Right ventricle myocardium superior (tissue), 1 donor: ENCODE measurements at regions not wholly inside any gene's neighbourhood (a gene's known extent, or its start where the extent isn't known, plus 50 kb on each side); places are given as distances from the start of the nearest gene placed in this dataset.
"Not testable (repeated sequence)": the region's sequence is repeated elsewhere in the genome, so short reads cannot be mapped to it uniquely, and the experiment has no call there.

ENCODE experiments used
- ATAC-seq: fragments of 200-7000 bp; cut with Tn5 transposase; one replicate; pipeline ENCODE4 v1.9.1; 2020; ENCODE audit warnings: mild to moderate bottlenecking; ENCODE audit not compliant: poor library complexity
- DNase-seq: peaks from one replicate; pipeline ENCODE4 v3.0.0-alpha.2; 2020
- intact Hi-C: fragments of 100-400 bp; cut with DNase I; formaldehyde crosslinking; loops from one replicate; pipeline ENCODE4 v1.11.2; 2022
- donor health status: DM: no; HTN: yes; CAD: no; lungs with severe emphysema.

DNA sequence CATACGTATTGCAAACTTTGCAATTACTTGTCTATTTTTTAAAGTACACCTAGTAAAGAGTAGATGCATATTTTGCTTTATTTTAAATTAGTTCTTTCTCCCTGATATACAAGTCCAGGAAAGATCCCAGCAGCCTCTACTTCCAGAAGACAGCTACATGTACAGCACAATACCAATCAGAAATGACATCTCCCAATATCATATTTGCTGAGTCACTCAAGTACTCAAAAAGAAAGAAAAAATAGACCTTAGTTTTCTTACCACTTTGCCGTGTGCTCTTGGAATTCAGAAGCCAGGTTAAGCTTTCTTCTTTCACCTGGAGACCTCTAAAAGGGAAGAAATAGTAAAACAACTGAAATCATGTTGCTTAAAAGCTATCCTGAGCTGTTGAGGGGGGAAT lies 412.6 kb upstream of the RUNX1 start:
- intact Hi-C loops: no loop called here
- DNase-seq: no peak
- ATAC-seq: no peak

GRCh38 chr21:35460441-35460840 lies 411.3 kb upstream of the RUNX1 start:
- no peak for DNase-seq
- intact Hi-C loops: no loop called here
- no peak for ATAC-seq

GRCh38 chr21:35458405-35458804 lies 409.3 kb upstream of the RUNX1 start:
- no peak for ATAC-seq
- intact Hi-C loops: no loop called here

DNA sequence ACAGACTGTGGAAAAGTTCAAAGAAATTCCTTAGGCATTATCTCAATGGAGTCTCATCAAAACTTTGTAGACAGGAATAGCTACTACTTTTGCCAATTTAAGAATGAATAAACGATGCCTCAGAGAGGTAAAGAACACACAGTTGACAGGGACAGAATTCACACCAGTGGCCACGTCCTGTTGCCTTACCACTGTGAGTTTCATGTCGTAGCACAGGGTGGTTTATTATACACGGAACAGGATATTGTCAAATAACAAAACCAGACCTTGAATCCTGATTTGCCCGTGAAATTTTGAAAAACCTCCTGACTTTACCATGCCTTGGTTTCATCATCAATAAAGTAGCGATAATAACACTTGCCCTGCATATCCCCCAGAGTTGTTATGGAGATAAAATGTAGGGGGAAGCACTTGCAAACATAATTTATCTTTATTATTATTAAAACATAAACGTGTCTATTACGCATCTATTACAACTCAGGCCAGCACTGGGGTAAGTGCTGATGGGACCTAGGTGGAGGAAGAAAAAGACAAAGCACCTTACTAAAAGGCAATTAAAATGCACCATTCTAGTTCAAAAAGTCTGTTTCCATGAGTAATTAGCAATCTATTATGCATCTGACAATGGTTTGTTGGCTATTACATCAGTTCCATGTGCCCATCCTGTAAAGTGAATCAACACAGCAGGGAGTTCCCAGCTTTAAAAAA lies 408.1 kb upstream of the RUNX1 start:
- DNase-seq: no peak
- intact Hi-C loops: no loop called here
- ATAC-seq: no peak

More at GRCh38 chr21:35458405-35458804, 409.3 kb upstream of the RUNX1 start:
- no peak for DNase-seq

DNA sequence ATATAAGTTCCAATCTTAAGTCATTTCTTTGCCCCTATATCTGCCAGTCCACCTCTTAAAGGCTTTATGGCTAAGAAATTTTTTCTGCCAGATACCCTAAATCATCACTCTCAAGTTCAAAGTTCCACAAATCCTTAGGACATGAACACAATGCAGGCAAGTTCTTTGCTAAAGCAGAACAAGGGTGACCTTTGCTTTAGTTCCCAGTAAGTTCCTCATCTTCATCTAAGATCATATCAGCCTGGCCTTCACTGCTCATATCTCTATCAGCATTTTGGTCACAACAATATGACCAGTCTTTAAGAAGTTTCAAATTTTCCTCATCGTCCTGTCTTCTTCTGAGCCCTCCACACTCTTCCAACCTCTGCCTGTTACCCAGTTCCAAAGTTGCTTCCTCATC lies 402.2 kb upstream of the RUNX1 start:
- intact Hi-C loops: no loop called here
- no peak for ATAC-seq
- DNase-seq: no peak

- DNase-seq (no peak), ATAC-seq (no peak)
- intact Hi-C loops: no loop called here
Measured at GRCh38 chr21:35450830-35451229, 401.7 kb upstream of the RUNX1 start.

DNA sequence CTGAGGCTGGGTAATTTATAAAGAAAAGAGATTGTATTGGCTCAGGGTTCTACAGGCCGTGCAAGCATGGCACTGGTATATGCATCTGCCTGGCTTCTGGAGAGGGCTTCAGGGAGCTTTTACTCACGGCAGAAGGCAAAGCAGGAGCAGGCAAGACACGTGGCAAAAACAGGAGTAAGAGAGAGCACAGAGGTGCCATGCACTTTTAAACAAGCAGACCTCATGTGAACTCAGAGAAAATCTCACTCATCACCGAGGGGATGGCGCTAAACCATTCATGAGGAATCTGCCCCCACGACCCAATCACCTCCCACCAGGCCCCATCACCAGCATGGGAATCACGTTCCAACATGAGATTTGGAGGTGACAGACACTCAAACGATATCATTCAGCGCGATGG lies 400.7 kb upstream of the RUNX1 start:
- intact Hi-C loops: no loop called here

GRCh38 chr21:35448876-35449599 lies 399.9 kb upstream of the RUNX1 start:
- no peak for DNase-seq
- no peak for ATAC-seq
- intact Hi-C loops: no loop called here

More for the DNA sequence above, 400.7 kb upstream of the RUNX1 start:
- ATAC-seq (no peak), DNase-seq (no peak)

DNA sequence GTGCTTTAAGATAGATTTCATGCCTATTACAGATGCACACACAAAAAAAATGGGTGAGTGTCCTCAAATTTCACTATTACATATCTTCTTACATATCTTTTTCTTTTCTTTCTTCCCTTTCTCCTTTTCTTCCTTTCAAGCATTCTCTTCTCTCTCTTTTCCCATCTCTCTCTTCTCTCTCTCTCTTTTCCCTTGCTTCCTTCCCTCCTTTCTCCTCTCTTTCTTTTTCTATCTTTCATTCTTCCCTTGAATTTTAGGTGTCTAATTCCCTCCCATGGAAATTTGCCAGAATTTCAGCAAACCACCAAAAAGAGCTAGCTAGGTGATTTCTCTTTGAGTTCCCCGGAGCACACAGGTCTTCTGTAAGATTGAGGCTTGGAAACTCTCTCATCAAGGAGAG lies 395.3 kb upstream of the RUNX1 start:
- DNase-seq: no peak
- no peak for ATAC-seq
- intact Hi-C loops: no loop called here

GRCh38 chr21:35441868-35442582 lies 392.9 kb upstream of the RUNX1 start:
- ATAC-seq (no peak), DNase-seq (no peak)
- intact Hi-C loops: no loop called here

DNA sequence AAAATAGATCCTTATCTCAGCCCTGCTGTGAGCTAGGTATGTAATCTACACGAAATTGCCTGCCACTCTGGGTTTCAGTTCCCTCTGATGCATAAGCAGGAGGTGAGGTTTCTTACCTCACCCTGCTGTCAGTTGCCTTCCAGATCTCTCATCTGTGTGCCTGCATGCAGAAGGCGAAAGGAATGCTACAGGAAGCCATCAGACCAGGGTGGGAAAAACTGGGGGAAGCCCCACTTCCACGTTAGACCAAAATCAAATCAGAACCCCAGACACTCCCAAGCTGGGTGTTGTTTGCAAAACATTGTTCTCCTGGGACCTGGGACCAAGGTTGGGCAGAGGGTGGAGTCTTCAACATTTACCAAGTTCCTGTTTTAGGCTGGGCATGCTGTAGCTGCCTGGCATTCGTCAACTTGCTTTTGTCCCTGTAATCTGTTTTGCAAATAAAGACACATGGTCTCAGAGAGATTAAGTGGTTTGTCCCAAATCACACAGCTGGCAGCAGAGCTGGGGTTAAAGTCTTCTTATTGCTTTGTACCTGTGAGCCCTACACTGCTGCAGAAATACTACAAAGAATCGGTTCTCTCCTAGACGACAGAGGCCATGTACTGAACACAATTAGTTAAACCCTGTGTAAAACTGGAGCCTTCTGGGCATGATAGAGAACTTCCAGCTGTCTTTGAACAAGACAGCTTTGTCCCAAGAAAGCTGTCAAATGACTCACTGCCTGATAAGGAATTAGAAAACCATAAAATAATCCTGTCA lies 389.7 kb upstream of the RUNX1 start:
- intact Hi-C loops: no loop called here
- ATAC-seq: peak; percentile 43

GRCh38 chr21:35437941-35438340 lies 388.8 kb upstream of the RUNX1 start:
- ATAC-seq (no peak), DNase-seq (no peak)
- intact Hi-C loops: no loop called here

More for the DNA sequence above, 389.7 kb upstream of the RUNX1 start:
- DNase-seq: no peak

- DNase-seq: no peak
- intact Hi-C loops: no loop called here
- ATAC-seq: no peak
Measured at GRCh38 chr21:35436899-35437298, 387.8 kb upstream of the RUNX1 start.

DNA sequence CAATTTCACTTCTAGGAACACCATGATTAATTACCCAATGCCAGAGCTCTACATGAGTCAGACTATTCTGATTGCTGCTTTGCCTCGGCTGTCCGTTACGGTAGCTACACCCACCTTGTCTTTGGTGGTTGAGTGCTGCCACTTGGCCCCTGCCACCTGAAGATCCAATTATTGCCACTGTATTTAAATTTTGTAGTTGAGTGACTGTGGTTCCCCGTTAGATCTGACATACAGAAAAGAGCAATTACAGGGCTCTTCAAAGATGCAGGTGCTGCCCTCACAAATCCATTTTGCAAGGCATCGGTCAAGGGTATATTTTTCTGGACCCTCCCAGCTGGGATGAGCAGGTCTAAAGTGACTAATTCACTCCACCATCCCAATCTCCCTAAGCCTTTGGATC lies 383.5 kb upstream of the RUNX1 start:
- ATAC-seq, intact Hi-C loops, DNase-seq: not testable (repeated sequence)

DNA sequence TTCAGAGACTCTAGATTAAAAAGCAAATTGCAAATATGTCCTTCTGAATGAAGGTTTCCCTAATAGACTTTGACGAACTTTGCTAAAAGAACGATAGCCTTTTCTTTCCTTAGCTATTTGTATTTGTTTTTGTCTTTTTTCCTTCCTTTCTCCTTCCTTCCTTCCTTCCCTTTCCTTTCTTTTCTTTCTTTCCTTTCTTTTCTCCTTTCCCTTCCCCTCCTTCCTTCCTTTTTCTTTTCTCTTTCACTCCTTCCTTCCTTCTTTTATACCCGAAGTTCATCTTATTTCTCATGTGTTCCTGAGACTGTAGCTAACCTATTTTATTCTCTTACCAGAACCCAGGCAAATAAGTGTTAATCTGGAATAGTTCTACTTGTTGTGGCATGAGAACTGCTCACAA lies 381.2 kb upstream of the RUNX1 start:
- DNase-seq (no peak), ATAC-seq (no peak)
- intact Hi-C loops: no loop called here

GRCh38 chr21:35428937-35429336 lies 379.8 kb upstream of the RUNX1 start:
- ATAC-seq: peak; percentile 61
- intact Hi-C loops: no loop called here

DNA sequence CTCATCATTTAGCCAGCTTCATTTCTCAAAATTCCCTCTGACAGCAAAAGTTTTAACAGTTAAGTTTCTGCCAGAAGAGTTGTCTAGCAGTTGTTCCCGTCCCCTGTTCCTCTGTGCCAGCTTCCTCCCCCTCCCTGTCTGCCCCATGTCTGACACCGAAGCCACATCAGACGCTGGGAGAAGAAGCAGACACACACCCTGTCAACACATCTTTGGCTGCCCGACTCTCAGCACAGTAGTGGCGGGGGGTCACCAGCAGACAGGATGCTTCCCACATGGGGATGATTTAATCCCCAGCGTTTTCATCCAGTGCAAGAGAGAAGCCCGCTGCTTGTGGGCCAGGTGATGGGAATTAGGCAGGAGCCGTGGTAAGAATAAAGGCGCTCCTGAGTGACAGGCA lies 379.4 kb upstream of the RUNX1 start:
- peak; percentile 74 for ATAC-seq
- intact Hi-C loops: no loop called here
- peak; percentile 54 for DNase-seq

More at GRCh38 chr21:35428937-35429336, 379.8 kb upstream of the RUNX1 start:
- DNase-seq: no peak

- DNase-seq (no peak), ATAC-seq (peak; percentile 38)
- intact Hi-C loops: no loop called here
Measured at GRCh38 chr21:35428001-35428320, 378.9 kb upstream of the RUNX1 start.

DNA sequence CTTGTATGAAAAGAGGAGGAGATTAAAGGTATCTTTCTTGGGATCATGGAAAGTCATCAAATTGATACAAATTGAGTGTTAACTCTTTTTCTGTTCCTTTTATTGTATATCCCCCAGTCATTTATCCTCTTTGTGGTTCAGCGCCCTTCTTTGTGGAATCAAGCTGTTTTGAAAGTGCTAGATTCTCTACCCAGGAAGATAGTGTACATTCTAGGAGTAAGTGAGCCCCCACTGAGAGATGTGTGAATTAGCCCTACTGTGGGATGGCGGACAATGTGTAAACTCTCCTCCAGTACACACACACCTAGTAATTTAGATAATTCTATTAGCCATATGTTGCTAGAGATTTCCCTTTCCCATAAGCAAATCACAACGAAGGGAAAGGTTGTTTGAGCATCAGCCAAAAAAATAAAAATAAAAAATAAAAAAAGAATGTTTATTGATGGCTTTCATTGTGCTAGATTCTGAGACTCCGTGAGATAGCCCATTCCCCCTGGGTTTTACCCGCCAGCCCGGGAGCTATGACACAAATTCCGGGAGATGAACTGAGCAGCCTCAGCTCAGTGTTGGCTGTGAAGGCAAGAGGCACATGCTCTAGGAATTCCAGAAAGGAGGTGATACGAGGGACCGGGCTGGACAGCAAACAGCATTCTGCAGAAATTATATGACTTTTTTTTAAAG lies 378.4 kb upstream of the RUNX1 start:
- DNase-seq (peak; percentile 44), ATAC-seq (peak; percentile 61)
- intact Hi-C loops: no loop called here
